ENCODE measurements at regions not wholly inside any gene's neighbourhood (a gene's known extent, or its start where the extent isn't known, plus 50 kb on each side); places are given as distances from the start of the nearest gene placed in this dataset.

GRCh38 chr12:76216585-76217472 is 131.4 kb downstream of the BBS10 start:
- DNase-seq (ENCODE audit: low spot score), result no peak

GRCh38 chr12:76208129-76208528 is 123.6 kb upstream of the NAP1L1 start:
- no peak for DNase-seq (ENCODE audit: low spot score)

GRCh38 chr12:76206677-76207072 is 122.2 kb upstream of the NAP1L1 start:
- no peak for DNase-seq (ENCODE audit: low spot score)

- DNase-seq (ENCODE audit: low spot score), result no peak
Observed at GRCh38 chr12:76206039-76206676, 121.7 kb upstream of the NAP1L1 start.

- DNase-seq (ENCODE audit: low spot score), result no peak
Observed at GRCh38 chr12:76202621-76203020, 118.1 kb upstream of the NAP1L1 start.

GRCh38 chr12:76201758-76202157 is 117.3 kb upstream of the NAP1L1 start:
- DNase-seq (ENCODE audit: low spot score), result no peak

GRCh38 chr12:76201316-76201715 is 116.8 kb upstream of the NAP1L1 start:
- no peak for DNase-seq (ENCODE audit: low spot score)

GRCh38 chr12:76199808-76200207 is 115.3 kb upstream of the NAP1L1 start:
- no peak for DNase-seq (ENCODE audit: low spot score)

GRCh38 chr12:76198839-76199238 is 114.4 kb upstream of the NAP1L1 start:
- DNase-seq (ENCODE audit: low spot score), result no peak

- DNase-seq (ENCODE audit: low spot score), result no peak
Observed at GRCh38 chr12:76197283-76197682, 112.8 kb upstream of the NAP1L1 start.

GRCh38 chr12:76195920-76196319 is 111.4 kb upstream of the NAP1L1 start:
- DNase-seq (ENCODE audit: low spot score), result no peak

GRCh38 chr12:76194724-76195123 is 110.2 kb upstream of the NAP1L1 start:
- DNase-seq (ENCODE audit: low spot score), result no peak

GRCh38 chr12:76193961-76194360 is 109.5 kb upstream of the NAP1L1 start:
- DNase-seq (ENCODE audit: low spot score), result no peak

- no peak for DNase-seq (ENCODE audit: low spot score)
Observed at GRCh38 chr12:76192416-76192815, 107.9 kb upstream of the NAP1L1 start.

GRCh38 chr12:76190299-76190698 is 105.8 kb upstream of the NAP1L1 start:
- no peak for DNase-seq (ENCODE audit: low spot score)

- DNase-seq (ENCODE audit: low spot score), result no peak
Observed at GRCh38 chr12:76189851-76190250, 105.4 kb upstream of the NAP1L1 start.

GRCh38 chr12:76187177-76187576 is 102.7 kb upstream of the NAP1L1 start:
- DNase-seq (ENCODE audit: low spot score), result no peak

- no peak for DNase-seq (ENCODE audit: low spot score)
Observed at GRCh38 chr12:76186131-76186906, 101.8 kb upstream of the NAP1L1 start.

GRCh38 chr12:76183459-76184186 is 99.1 kb upstream of the NAP1L1 start:
- DNase-seq (ENCODE audit: low spot score), result no peak

GRCh38 chr12:76180401-76181277 is 96.2 kb upstream of the NAP1L1 start:
- DNase-seq (ENCODE audit: low spot score), result no peak

GRCh38 chr12:76178452-76178851 is 94.0 kb upstream of the NAP1L1 start:
- DNase-seq (ENCODE audit: low spot score), result no peak
